Cardiac muscle cell (in vitro differentiated cells and primary cell): ENCODE measurements at regions not wholly inside any gene's neighbourhood (a gene's known extent, or its start where the extent isn't known, plus 50 kb on each side); places are given as distances from the start of the nearest gene placed in this dataset.

Experiments used
- DNase-seq, 2 donors: peaks; one replicate each; pipeline versions ENCODE4 v3.0.0 to v3.0.0-alpha.2; 2010 to 2017; ENCODE audit warnings: low read depth in 1 of 2, low spot score in 1 of 2
- H3K27ac ChIP-seq: fragments of 200-600 bp; sonication (generic); 2 replicates; pipeline ENCODE4 v1.5.1; 2016
- H3K27me3 ChIP-seq: fragments of 200-600 bp; sonication (generic); 2 replicates; pipeline ENCODE4 v1.6.0; 2016; ENCODE audit warnings: control low read depth
- H3K36me3 ChIP-seq: fragments of 200-600 bp; sonication (generic); 2 replicates; pipeline ENCODE4 v1.5.1; 2016; ENCODE audit warnings: control low read depth
- H3K4me1 ChIP-seq: fragments of 200-600 bp; sonication (generic); 2 replicates; pipeline ENCODE4 v1.8.1; 2017; ENCODE audit warnings: low read depth, mild to moderate bottlenecking, mixed run types
- H3K4me3 ChIP-seq: fragments of 200-600 bp; sonication (generic); 2 replicates; pipeline ENCODE4 v1.5.1; 2016; ENCODE audit warnings: mild to moderate bottlenecking
- H3K9me3 ChIP-seq: fragments of 200-600 bp; sonication (generic); 2 replicates; pipeline ENCODE4 v1.5.1; 2017; ENCODE audit warnings: low read depth, mild to moderate bottlenecking, control low read depth
- TF ChIP-seq, protein P1 (sequence below): IDR thresholded peaks from 2 replicates; pipeline ENCODE4 v1.5.1; 2012; ENCODE audit warnings: low read depth, mild to moderate bottlenecking, low read length

DNA sequence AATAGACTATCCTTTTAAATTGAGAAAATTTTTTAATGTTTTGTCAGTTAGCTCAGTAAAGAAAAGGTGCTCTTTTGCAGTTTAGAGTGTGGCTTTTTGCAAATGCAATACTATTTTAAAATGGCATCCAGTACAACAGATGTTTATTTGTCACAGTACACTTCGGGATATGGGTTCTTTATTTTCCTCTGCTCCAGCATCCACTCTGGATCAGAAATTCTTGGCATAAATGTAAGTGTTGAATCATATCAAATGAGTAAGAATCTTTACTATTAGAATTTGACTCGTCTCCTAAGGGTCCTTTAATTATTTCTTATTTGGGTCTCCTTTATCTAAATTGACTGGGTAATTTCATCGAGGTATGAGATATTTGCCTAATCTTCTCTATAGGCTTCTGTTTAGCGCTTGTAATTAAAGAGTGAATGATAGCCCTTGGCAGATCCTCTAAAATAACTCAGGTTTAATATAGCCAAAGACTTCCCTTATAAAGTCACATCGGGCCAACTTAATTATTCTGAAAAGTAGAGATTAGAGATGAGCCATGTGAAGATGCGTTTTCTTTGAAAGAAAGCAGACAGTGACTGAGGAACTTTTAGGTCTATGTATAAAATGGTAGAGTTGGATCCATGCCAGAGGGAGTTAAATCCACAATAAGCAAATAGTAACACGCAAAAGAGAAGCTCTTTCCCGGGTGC, 132.7 kb downstream of the CASP12 start:
- TF ChIP-seq, protein P1, sequence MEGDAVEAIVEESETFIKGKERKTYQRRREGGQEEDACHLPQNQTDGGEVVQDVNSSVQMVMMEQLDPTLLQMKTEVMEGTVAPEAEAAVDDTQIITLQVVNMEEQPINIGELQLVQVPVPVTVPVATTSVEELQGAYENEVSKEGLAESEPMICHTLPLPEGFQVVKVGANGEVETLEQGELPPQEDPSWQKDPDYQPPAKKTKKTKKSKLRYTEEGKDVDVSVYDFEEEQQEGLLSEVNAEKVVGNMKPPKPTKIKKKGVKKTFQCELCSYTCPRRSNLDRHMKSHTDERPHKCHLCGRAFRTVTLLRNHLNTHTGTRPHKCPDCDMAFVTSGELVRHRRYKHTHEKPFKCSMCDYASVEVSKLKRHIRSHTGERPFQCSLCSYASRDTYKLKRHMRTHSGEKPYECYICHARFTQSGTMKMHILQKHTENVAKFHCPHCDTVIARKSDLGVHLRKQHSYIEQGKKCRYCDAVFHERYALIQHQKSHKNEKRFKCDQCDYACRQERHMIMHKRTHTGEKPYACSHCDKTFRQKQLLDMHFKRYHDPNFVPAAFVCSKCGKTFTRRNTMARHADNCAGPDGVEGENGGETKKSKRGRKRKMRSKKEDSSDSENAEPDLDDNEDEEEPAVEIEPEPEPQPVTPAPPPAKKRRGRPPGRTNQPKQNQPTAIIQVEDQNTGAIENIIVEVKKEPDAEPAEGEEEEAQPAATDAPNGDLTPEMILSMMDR = no peak
- H3K27me3 ChIP-seq = no peaks in the 10 kb centered on the region
- H3K9me3 ChIP-seq = no peaks in the 10 kb centered on the region
- peak in 1 of 2 donors; percentile 6 for DNase-seq
- no peak overlapping the region for H3K27ac ChIP-seq
- H3K4me1 ChIP-seq = no peaks in the 10 kb centered on the region
- H3K4me3 ChIP-seq = no peak overlapping the region
- H3K36me3 ChIP-seq = no peaks in the 10 kb centered on the region

DNA sequence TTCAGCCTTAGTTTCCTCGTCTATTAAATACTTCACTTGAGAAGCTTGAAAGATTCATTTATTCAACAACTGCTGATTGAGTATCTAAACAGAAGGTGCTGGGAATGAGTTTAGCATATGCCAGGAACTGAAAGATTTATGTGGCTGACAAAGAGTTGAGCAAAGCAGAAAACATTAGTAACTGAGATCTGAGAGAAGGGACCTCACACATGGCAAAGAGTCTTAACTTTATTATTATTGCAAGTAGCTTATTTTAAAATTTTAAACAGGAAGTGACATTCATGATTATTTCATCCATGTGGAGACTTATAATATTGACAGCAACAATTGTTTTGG, 133.6 kb downstream of the CASP12 start:
- H3K27ac ChIP-seq = peak overlapping the region; percentile 7

DNA sequence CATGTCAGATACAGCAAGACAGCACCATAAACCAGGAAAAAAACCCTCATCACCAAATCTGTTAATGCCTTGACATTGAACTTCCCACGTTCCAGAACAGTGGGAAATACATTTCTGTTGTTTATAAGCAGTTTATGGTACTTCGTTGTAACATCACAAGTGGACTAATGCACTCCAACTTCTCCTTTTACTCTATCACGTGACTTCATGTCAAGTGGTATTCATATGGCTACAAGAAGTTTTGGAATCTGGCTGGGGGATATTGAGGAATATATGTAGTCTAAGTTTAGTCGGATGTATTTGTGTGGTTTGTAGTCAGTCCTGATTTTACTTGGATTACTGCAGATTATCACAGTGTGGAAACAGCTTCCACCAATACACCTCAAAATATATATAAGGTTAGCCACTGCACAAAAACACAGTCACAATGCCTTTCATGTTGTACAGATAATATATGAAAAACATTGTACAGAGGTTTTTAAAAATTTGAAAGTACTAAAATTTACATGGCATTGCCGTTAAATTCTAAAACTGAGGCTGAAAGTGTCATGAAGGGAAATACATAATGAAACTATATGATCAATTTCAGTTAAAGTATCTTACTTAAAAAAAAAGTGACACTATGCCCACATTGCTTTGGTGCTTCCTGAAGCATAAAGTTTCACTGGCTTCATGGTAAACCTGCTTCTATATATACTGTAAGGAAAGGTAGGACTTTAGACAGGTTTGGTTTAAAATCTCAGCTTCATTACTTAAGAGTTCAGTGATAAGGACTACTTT, 134.1 kb downstream of the CASP12 start:
- H3K4me1 ChIP-seq = no peaks in the 10 kb centered on the region
- no peaks in the 10 kb centered on the region for H3K36me3 ChIP-seq
- TF ChIP-seq, protein P1 = no peak
- no peaks in the 10 kb centered on the region for H3K27me3 ChIP-seq
- H3K4me3 ChIP-seq = no peak overlapping the region
- no peak for DNase-seq
- H3K9me3 ChIP-seq = no peaks in the 10 kb centered on the region
- peak overlapping the region; percentile 7 for H3K27ac ChIP-seq

More for the DNA sequence above, 133.6 kb downstream of the CASP12 start:
- H3K27me3 ChIP-seq = no peaks in the 10 kb centered on the region
- H3K4me1 ChIP-seq = no peaks in the 10 kb centered on the region
- H3K36me3 ChIP-seq = no peaks in the 10 kb centered on the region
- H3K4me3 ChIP-seq = no peak overlapping the region
- TF ChIP-seq, protein P1 = no peak
- no peaks in the 10 kb centered on the region for H3K9me3 ChIP-seq
- no peak for DNase-seq

DNA sequence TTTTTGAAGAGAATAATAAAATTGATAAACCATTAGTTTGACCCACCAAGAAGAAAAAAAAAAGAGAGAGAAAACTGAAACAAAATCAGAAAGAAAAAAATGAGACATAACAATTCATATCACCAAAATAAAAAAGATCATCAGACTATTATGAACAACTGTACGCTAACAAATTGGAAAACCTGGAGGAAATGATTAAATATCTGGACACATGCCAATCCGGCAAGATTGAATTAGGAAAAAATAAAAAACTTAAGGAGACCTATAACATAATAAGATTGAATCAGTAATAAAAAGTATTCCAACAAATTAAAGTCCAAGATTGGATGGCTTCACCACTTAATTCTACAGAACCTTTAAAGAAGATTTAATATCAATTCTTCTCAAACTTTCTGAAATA, 136.7 kb downstream of the CASP12 start:
- no peaks in the 10 kb centered on the region for H3K9me3 ChIP-seq
- no peaks in the 10 kb centered on the region for H3K27me3 ChIP-seq
- DNase-seq = no peak
- no peaks in the 10 kb centered on the region for H3K36me3 ChIP-seq
- TF ChIP-seq, protein P1 = no peak
- no peak overlapping the region for H3K27ac ChIP-seq
- no peak overlapping the region for H3K4me3 ChIP-seq
- H3K4me1 ChIP-seq = no peaks in the 10 kb centered on the region

DNA sequence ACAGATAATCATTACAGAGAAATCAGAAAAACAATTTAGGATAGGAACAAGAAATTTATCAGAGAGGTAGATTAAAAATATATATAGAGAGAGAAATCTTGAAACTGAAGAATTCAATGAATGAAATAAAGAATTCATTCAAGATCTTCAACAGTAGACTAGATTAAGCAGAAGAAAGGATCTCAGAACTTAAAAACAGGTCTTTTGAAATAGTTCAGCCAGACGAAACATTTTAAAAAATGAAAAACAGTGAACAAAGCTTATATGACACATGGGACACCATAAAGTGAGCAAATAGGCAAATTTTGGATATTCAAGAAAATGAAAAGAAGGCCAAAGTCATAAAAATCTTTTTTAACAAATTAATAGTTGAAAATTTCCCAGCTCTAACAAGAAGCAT, 138.8 kb downstream of the CASP12 start:
- Histone ChIP-seq H3K27ac (no peak overlapping the region), H3K4me3 (no peak overlapping the region), H3K9me3 (no peaks in the 10 kb centered on the region), H3K36me3 (no peaks in the 10 kb centered on the region), H3K4me1 (no peaks in the 10 kb centered on the region), H3K27me3 (no peaks in the 10 kb centered on the region)
- TF ChIP-seq, protein P1 = no peak
- DNase-seq = no peak
